HG03342 (cell line): ENCODE measurements at regions not wholly inside any gene's neighbourhood (a gene's known extent, or its start where the extent isn't known, plus 50 kb on each side); places are given as distances from the start of the nearest gene placed in this dataset.
"Not testable (repeated sequence)": the region's sequence is repeated elsewhere in the genome, so short reads cannot be mapped to it uniquely, and the experiment has no call there.

Experiments used
- ATAC-seq: cut with Tn5 transposase; IDR thresholded peaks from one replicate; pipeline ENCODE4 v1.9.1; 2021; ENCODE audit warnings: mild to moderate bottlenecking, moderate library complexity; ENCODE audit not compliant: unreplicated experiment

GRCh38 chr1:241447031-241447644 lies 72.4 kb downstream of the FH start:
- peak; percentile 66 for ATAC-seq

DNA sequence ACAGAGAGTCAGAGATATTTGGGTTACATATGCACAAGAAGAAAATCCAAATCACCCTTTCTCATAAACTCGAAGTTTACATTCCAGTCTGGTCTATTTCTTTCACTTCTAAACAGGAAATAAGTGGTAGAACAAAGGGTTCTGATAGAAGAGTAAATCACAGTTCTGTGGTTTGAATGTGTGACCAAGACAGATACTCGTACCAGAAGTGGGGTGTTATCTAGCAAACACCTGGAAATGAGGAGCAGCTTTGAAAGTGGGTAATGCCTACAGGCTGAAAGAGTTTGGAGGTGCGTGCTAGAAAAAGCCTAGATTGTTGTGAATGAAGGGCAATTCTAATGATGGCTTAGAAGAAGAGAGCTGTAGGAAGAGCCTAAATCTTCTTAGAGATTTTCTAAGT lies 74.7 kb downstream of the FH start:
- ATAC-seq, result no peak

DNA sequence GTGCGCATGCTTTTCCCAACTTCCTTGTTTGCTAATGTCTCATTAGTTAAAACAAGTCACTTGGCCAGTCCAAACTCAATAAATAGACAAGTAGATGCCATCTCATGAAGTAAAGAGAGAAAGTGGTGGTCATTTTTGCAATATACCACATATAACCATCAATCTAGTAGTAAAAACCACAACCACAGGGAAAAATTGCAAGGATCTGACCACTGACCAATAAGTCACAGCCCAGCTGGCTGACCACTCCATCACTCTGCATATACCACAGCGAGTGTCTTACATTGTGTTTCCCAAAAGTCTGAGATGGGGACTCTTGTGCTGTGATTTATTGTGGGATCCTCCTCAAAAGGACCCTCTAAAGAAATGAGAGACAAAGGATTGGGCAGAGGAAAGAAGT lies 76.0 kb downstream of the FH start:
- ATAC-seq, result no peak

GRCh38 chr1:241442686-241443085 lies 76.9 kb downstream of the FH start:
- ATAC-seq, result no peak

- no peak for ATAC-seq
Measured at GRCh38 chr1:241440904-241441303, 78.7 kb downstream of the FH start.

- ATAC-seq, result not testable (repeated sequence)
Measured at GRCh38 chr1:241438686-241439085, 80.9 kb downstream of the FH start.

- no peak for ATAC-seq
Measured at GRCh38 chr1:241432241-241432640, 75.2 kb upstream of the RGS7 start.

- ATAC-seq, result not testable (repeated sequence)
Measured at GRCh38 chr1:241425091-241425490, 68.1 kb upstream of the RGS7 start.

DNA sequence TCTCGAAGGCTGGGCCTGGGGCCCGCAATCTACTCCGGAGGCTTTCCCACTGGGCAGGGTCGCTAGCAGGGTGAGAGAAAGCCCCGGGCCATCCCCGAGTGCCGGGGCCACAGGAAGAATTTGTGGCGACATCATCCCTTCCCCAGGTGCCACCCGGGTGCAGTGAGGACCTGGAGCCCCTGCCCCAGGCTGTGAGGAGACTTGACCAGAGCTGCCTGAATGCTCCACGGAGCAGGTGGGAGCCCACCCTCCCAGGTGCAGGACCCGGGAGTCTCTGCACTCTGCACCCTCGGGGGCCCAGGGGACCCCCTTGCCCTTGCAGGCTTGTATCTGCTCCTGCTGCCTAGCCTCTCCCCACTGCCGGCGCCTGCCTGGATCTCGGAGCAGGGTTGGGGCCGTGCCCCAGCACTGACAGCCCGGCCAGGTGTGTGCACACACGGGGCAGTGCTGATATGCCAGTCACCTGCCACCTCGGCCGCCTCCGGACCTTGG lies 67.5 kb upstream of the RGS7 start:
- peak; percentile 14 for ATAC-seq

GRCh38 chr1:241423541-241424479 lies 66.8 kb upstream of the RGS7 start:
- peak; percentile 91 for ATAC-seq

GRCh38 chr1:241422470-241422869 lies 65.5 kb upstream of the RGS7 start:
- ATAC-seq, result no peak

GRCh38 chr1:241419986-241420385 lies 63.0 kb upstream of the RGS7 start:
- no peak for ATAC-seq

- ATAC-seq, result no peak
Measured at GRCh38 chr1:241417258-241417657, 60.3 kb upstream of the RGS7 start.

- ATAC-seq, result no peak
Measured at GRCh38 chr1:241413974-241414373, 57.0 kb upstream of the RGS7 start.

DNA sequence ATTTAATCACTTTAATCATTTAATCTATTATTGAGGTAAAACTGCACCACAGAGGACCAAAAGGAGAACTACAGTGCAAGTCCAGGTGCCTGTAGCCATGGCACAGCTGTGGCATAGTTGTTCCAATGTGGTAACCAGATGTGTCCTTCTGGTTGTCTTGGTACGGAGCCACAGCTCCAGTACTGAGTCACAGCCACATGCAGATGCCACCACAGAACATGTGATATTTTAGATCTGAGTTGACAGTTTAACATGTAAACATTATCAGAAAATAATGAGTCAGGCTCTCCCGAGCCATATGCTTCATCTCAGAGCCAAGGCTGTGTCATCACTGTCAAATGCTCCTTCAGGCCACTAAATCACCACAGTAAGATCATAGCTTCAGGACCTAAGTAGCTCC lies 56.4 kb upstream of the RGS7 start:
- ATAC-seq, result peak; percentile 74

DNA sequence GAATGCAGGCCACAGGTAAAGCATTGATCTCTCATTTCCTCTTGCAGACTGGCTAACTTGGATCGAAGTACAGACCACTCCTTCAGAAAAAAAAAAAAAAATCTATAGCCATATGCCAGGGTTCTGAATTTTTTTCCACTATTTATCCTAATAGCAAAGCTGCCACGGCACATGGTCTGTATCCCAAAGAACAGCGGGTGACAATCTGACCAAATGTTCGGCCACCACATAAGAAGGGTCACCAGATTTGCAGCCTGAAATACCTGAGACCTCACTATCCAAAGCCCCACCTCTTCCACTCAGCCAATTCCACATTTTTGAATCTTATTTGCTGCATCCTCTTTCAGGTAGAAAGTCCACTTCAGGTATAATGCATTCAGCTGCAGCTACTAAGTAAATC lies 55.6 kb upstream of the RGS7 start:
- ATAC-seq, result no peak

- ATAC-seq, result no peak
Measured at GRCh38 chr1:241411776-241412338, 54.9 kb upstream of the RGS7 start.

DNA sequence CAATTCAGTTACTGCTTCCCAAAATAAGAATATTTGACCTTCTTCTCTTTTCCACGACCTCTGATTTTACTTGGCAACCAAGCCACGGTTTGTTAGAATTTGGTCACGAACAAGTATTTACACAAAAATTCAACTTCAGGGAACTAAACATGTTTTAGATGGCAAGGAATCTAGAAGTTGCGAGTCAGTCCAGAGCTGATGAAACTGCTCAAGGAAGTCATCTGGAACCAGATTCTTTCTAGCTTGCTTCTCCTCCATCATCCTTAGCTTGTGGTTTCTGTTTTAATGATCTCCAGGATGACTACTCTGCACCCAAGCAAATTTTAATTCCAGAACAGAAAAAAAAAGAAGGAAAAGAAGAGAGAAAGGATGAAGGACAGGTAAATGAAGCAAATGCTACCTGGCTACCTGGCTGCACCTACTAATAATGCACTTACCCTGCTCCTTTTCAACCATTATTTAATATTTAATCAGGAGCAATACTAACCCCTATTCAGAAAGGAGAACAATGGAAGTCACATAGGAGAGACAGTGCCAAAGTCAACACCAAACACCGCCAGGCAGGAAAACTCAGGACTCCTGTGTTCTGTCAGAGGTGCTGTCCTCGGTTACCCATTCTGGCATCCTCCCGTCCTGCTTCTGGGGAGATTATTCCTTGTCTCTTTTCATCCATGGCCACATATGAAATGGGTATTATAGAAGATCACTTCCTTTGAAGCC lies 54.2 kb upstream of the RGS7 start:
- no peak for ATAC-seq

DNA sequence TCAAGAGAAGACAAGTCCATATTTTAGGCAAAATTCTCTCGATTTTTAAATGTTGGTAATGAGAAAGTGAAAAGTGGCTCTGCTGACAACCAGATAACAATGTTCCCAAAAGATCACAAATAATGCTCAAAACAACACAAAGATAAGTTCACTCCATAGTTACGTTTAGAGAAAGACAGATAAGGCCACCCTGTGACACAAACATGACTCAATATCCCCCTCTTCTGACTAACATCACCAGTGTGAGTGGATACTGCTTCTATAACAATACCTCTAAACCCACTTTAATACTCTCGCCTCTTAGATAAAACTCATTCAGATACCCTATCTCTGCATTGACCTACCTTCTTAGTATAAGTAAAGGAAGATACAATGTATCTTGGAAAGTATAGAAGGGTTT lies 51.2 kb upstream of the RGS7 start:
- no peak for ATAC-seq
